ENCODE measurements at regions not wholly inside any gene's neighbourhood (a gene's known extent, or its start where the extent isn't known, plus 50 kb on each side); places are given as distances from the start of the nearest gene placed in this dataset.

- TF ChIP-seq CTCF (IDR thresholded peaks at IDR 0.05; ENCODE audit: partially characterized antibody, unreplicated experiment), result no peak
These were observed 782.3 kb downstream of the PCDH18 start for GRCh38 chr4:136749989-136750388.

GRCh38 chr4:136748773-136749172 lies 783.5 kb downstream of the PCDH18 start:
- peaks cover 2% of the 10 kb centered on the region for H3K9me3 Mint-ChIP-seq (ENCODE audit: unreplicated experiment)
- H3K4me1 Mint-ChIP-seq (ENCODE audit: low read depth, unreplicated experiment), result no peaks in the 10 kb centered on the region
- DNase-seq, result no peak
- H3K27me3 Mint-ChIP-seq (ENCODE audit: unreplicated experiment), result no peaks in the 10 kb centered on the region
- no peak overlapping the region for H3K4me3 Mint-ChIP-seq (ENCODE audit: unreplicated experiment)
- H3K36me3 Mint-ChIP-seq (ENCODE audit: unreplicated experiment), result peaks cover 1% of the 10 kb centered on the region
- H3K27ac Mint-ChIP-seq (ENCODE audit: unreplicated experiment), result no peak overlapping the region
- TF ChIP-seq CTCF (IDR thresholded peaks at IDR 0.05; ENCODE audit: partially characterized antibody, unreplicated experiment), result no peak

More at GRCh38 chr4:136749989-136750388, 782.3 kb downstream of the PCDH18 start:
- Mint-ChIP-seq H3K4me1 (ENCODE audit: low read depth, unreplicated experiment) (no peaks in the 10 kb centered on the region), H3K4me3 (ENCODE audit: unreplicated experiment) (no peak overlapping the region), H3K27me3 (ENCODE audit: unreplicated experiment) (no peaks in the 10 kb centered on the region), H3K9me3 (ENCODE audit: unreplicated experiment) (peaks cover 2% of the 10 kb centered on the region), H3K36me3 (ENCODE audit: unreplicated experiment) (no peaks in the 10 kb centered on the region), H3K27ac (ENCODE audit: unreplicated experiment) (no peak overlapping the region)
- no peak for DNase-seq

GRCh38 chr4:136748165-136748564 lies 784.1 kb downstream of the PCDH18 start:
- no peak for TF ChIP-seq CTCF (IDR thresholded peaks at IDR 0.05; ENCODE audit: partially characterized antibody, unreplicated experiment)
- Mint-ChIP-seq H3K4me1 (ENCODE audit: low read depth, unreplicated experiment) (no peaks in the 10 kb centered on the region), H3K27me3 (ENCODE audit: unreplicated experiment) (peaks cover under 1% of the 10 kb centered on the region), H3K27ac (ENCODE audit: unreplicated experiment) (no peak overlapping the region), H3K4me3 (ENCODE audit: unreplicated experiment) (no peak overlapping the region), H3K36me3 (ENCODE audit: unreplicated experiment) (peaks cover 6% of the 10 kb centered on the region), H3K9me3 (ENCODE audit: unreplicated experiment) (peaks cover 2% of the 10 kb centered on the region)
- no peak for DNase-seq

GRCh38 chr4:136743238-136743637 lies 789.1 kb downstream of the PCDH18 start:
- TF ChIP-seq CTCF (IDR thresholded peaks at IDR 0.05; ENCODE audit: partially characterized antibody, unreplicated experiment), result no peak
- Mint-ChIP-seq H3K27ac (ENCODE audit: unreplicated experiment) (no peak overlapping the region), H3K36me3 (ENCODE audit: unreplicated experiment) (peaks cover 6% of the 10 kb centered on the region), H3K4me1 (ENCODE audit: low read depth, unreplicated experiment) (no peaks in the 10 kb centered on the region), H3K27me3 (ENCODE audit: unreplicated experiment) (peaks cover 2% of the 10 kb centered on the region), H3K4me3 (ENCODE audit: unreplicated experiment) (no peak overlapping the region), H3K9me3 (ENCODE audit: unreplicated experiment) (peaks cover 2% of the 10 kb centered on the region)
- DNase-seq, result no peak

- no peak for DNase-seq
- Mint-ChIP-seq H3K27me3 (ENCODE audit: unreplicated experiment) (peaks cover 2% of the 10 kb centered on the region), H3K36me3 (ENCODE audit: unreplicated experiment) (peaks cover 6% of the 10 kb centered on the region), H3K9me3 (ENCODE audit: unreplicated experiment) (no peaks in the 10 kb centered on the region), H3K4me1 (ENCODE audit: low read depth, unreplicated experiment) (no peaks in the 10 kb centered on the region), H3K27ac (ENCODE audit: unreplicated experiment) (no peak overlapping the region), H3K4me3 (ENCODE audit: unreplicated experiment) (no peak overlapping the region)
- TF ChIP-seq CTCF (IDR thresholded peaks at IDR 0.05; ENCODE audit: partially characterized antibody, unreplicated experiment), result no peak
These were observed 790.0 kb downstream of the PCDH18 start for GRCh38 chr4:136742333-136742732.

Measured in glutamatergic neuron (in vitro differentiated cells).